ENCODE measurements at regions not wholly inside any gene's neighbourhood (a gene's known extent, or its start where the extent isn't known, plus 50 kb on each side); places are given as distances from the start of the nearest gene placed in this dataset.
"Not testable (repeated sequence)": the region's sequence is repeated elsewhere in the genome, so short reads cannot be mapped to it uniquely, and the experiment has no call there.

DNA sequence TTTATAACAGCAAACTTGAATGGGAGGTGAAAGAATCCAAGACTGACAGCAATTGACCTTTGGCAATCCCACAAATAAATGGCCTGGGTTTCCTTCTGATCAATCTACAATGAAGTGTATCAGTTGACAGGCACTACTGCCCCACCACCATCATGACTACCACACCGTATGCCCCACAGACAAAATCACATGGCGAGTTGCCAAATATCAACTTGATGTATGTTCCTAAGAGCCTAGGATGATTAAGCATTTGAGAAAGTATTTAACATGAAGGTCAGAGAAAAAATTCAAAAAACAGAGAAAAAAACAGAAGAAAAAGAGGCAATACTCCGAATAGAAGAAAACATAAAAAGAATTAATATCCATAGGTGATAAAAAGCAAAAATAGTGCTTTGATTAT lies 215.9 kb upstream of the STAC start:
- intact Hi-C loops (cut with DNase I, micrococcal nuclease) = no loop called here
- ATAC-seq (no peak), DNase-seq (no peak)

DNA sequence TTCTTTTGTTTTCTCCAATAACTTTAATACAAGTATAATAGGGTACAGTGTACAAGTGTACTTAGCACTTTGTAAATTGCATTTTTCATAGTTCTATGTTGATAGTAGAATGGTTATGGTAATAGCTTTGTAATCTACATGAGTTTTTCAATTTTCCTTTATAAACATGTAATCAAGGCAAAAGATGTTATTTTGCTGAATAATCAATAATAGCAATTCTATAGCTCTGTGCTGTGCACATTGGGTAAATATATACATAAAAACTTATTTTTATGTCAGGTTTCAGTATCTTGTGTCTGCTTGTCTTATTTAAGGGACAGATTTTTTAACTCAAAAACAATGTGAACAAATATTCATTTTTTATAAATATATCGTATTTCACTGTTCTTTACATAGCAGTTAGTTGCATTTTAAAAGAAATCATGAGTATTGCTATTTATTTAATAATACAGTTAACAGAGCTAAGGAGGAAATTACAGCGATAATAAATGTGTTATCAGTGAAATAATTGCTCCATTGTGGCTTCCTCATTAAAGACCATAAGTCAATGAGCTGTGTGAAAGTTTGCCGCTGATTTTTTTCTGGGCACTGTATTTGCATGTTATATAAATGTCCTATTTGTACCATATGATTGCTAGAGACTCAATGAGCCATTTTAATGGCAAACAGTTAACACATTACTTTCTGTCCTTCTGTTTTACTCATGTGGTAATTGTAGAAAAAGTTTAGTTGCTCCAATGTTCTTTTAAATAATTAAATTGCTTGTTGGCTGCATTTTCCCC lies 214.6 kb upstream of the STAC start:
- DNase-seq (no peak), ATAC-seq (no peak)
- intact Hi-C loops (cut with DNase I, micrococcal nuclease) = no loop called here

DNA sequence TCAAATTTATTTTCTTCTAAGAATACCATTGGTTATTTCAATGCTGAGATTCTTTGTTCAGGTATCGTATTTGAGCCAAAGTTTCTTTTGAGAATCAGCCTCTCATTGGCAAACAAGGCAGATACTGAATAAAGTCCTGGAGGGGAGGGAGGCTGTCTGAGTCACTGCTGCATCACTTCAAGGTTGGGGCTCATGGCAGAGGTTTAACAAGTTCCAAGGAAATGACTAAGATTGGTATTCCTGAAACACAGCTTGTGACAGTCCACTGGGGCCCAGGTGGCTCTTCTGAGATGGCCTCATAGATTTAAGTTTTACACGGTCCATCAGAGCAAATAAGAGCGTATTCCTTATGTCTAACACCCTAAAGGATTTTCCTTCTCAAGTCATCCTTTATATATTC lies 213.8 kb upstream of the STAC start:
- ATAC-seq = no peak
- intact Hi-C loops (cut with DNase I, micrococcal nuclease) = no loop called here

DNA sequence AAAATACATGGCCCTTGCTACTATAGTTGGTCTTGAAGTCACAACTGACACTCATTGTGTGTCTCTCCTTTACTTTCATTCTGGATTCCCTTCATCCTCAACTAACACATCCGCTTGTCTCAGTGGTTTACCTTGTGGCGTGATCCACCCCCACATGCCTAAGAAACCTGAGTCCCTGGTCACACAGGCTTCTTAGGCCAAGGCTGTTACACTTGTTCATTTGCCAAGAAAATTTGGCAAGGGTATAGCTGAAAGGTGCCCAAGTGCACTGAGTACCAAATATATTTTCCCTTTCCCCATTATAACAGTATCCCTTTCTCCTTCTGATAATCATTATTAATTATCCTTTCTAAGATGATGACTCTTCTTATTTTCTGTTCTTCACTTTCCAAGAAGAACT lies 207.6 kb upstream of the STAC start:
- DNase-seq (no peak), ATAC-seq (no peak)
- intact Hi-C loops (cut with DNase I, micrococcal nuclease) = no loop called here

More for the DNA sequence above, 213.8 kb upstream of the STAC start:
- DNase-seq = no peak

DNA sequence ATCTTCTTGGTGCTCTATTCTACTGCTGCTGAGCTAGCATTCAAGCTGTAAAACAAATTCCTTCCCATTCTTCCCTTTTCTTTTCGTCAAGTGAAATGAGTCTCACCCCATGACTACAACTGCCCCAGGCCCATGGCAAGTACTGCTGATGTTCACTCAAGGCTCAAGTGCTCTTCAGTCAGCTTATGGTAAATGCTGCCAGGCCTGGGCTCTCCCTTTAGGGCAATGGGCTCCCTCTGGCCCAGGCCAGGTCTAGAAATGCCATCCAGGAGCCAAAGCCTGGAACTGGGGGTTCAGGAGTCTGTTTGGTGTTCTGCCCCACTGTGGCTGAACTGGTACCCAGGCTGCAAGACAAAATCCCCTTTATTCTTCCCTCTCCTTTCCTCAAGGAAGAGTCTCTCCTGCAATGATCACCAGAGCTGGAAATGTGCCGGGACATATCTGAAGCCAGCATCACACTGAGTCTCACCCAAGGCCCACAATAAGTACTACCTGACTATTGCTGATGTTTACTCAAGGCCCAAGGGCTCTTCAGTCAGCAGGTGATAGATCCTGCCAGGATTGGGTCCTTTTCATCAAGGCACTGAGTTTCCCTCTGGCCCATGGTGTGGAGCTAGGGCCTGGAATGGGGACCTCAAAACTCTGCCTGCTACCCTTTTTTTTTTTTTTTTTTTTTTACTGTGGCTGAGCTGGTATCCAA lies 205.0 kb upstream of the STAC start:
- intact Hi-C loops (cut with DNase I, micrococcal nuclease) = no loop called here
- ATAC-seq (no peak), DNase-seq (no peak)

DNA sequence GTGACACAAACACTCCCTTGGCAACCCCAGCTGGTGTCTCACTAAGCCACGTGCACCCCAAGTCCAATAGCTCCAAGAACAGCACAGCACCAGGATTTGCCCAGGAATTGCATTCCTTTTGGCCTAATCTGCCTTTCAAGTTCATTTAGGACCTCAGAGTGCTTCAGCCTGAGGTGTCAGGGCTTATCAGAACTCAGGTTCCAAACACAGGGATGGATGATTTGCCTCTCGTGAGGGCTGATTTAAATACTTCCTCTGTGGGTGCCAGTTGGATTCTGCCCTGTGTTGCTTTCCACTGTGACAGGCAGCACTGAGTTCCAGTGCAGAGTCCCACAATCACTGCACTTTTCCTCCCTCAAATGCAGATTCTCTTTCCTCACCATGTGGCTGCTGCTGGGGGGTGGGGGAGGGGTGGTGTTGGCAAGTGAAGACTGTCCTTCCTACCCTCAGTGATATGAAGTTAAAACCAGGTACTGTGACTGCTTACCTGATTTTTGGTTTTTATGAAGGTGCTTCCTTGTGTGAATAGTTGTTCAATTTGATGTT lies 204.3 kb upstream of the STAC start:
- DNase-seq = no peak
- intact Hi-C loops (cut with DNase I, micrococcal nuclease) = no loop called here
- ATAC-seq = no peak

DNA sequence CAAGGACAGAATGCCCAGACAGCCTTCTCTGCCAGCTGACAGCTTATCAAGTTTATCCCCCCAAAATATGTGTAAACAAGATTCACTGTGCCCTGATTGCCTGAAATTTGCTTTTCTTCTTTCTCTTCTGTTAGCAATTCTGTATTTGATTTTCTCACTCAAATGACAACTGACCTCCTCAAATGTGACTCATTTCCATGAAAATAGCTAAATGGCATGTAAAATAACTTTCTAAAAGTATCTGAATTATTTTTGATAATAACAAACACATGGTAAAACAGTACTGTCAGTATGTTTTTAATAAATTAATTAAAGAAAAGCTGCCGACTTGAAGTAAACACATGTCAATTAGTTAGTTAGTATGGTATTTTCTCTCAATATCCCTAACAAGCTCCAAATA lies 202.3 kb upstream of the STAC start:
- intact Hi-C loops (cut with DNase I, micrococcal nuclease) = no loop called here
- ATAC-seq = no peak
- no peak for DNase-seq

DNA sequence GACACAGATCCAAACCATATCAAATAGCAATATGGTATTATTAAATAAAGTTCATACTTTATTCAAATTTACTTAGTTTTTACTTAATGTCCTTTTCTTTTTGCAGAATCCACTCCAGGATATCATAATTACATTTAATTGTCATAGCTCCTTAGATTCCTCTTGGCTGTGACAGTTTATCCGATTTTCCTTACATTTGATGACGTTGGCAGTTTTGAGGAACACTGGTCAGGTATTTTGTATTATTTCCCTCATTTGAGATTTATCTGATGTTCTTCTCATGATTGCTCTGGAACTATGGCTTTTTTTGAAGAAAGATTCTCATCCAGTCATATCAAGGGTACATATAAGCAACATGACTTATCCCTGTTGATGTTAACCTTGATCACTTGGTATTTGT lies 198.3 kb upstream of the STAC start:
- intact Hi-C loops (cut with DNase I, micrococcal nuclease) = no loop called here
- DNase-seq (no peak), ATAC-seq (no peak)

DNA sequence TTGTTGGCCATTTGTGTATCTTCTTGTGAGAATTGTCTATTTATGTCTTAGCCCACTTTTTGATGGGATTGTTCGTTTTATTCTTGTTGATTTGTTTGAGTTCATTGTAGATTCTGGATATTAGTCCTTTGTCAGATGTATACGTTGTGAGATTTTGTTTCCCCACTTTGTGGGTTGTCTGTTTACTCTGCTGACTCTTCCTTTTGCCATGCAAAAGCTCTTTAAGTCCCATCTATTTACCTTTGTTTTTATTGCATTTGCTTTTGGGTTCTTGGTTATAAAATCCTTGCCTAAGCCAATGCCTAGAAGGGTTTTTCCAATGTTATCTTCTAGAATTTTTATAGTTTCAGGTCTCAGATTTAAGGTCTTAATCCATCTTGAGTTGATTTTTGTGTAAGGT lies 193.1 kb upstream of the STAC start:
- DNase-seq; intact Hi-C loops (cut with DNase I, micrococcal nuclease); ATAC-seq: not testable (repeated sequence)

DNA sequence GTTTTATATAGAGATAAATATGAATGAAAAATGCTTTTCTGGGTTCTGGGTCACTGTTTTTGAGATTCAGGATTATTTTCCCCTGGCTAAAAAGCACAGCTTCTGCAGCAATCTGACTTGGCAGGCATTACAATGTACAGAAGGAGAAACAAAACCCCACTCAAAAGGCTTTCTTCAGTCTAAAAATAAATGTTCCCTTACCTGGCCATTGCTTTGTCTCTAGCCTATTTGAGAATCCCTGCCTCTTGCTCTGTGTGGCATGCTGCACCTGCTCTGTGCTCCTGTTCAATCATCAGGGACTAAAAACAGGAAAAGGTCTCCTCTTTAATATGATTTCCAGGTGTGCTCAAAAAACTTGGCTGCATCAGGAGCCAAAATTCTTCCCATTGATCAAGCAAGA lies 187.4 kb upstream of the STAC start:
- intact Hi-C loops (cut with DNase I, micrococcal nuclease) = no loop called here
- ATAC-seq = no peak
- DNase-seq = no peak

DNA sequence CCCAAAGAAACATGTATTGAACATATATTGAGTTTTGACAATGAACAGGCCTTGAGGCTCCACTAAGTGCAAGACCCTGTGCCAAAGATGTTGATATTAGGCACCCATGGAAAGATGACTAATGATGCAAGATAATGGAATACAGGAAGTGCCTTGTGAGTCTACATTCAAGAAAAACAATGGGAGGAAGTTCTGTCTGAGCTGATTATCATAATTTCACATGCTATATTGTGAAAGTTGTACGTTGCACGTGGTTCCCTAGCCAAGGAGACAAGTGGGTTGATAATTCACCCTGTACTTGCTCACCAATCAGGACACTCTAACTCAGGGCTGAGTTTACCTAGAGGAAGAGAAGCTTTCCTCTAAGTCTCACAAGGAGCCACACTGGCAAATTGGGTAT lies 186.9 kb upstream of the STAC start:
- intact Hi-C loops (cut with DNase I, micrococcal nuclease) = no loop called here
- DNase-seq = no peak
- no peak for ATAC-seq

DNA sequence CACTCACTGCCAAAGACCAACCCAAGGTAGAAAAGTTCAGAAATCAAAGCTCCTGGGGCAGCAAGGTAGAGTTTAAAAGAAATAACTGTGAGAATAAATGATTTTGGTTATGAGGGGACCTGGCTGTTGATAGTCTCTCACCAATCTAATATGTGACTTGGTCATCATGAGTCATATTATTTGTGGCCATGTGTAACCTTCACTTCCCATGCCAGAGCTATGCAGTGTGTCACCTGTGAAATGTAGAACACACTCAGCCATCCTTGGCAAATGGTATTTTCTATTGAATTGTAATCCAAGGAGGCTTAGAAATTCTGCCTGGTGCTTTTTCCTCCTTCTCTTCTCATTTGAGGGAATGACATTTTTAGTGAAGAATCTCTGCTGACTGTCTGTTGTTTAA lies 184.2 kb upstream of the STAC start:
- DNase-seq (no peak), ATAC-seq (no peak)
- intact Hi-C loops (cut with DNase I, micrococcal nuclease) = no loop called here

DNA sequence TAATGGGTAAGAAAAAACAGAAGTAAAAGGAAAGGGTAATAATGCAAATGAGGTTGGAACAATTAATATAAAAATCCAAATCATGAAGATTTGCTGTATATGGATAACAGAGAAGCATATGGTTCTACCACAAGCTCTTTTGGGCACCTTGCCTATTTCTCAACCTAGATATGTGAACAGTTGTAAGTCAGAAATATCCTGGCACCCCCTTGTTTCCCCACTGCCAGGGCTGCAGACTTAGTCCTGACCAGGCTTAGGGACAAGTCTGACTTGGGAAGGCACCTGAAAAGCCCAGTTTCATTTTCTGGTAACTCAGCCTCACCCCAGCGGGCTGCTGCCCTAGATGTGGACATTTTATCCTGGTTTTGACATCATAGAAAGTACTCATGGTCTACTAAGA lies 183.2 kb upstream of the STAC start:
- no peak for DNase-seq
- intact Hi-C loops (cut with DNase I, micrococcal nuclease) = no loop called here
- ATAC-seq = no peak

DNA sequence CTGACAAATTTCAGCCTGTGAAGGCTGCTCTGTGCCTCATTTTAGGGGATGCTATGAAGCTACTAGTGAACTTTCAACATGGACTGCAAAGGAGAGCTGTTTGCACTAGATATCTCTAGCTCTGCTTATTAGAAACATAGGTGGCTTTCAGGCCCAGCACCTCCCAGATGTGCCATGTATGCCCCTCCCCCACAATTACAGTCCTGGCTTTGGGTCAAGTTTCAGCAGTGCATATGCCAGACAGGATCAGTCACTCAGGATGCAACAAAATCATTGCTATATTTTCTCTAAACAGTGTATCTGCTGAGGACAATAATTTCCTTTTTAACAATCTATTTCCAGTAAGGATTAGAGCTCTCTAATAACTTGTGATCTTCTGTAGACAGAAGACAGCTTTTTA lies 178.8 kb upstream of the STAC start:
- intact Hi-C loops (cut with DNase I, micrococcal nuclease) = loop anchor here in 1 of 2 donors (10.0 kb wide), 1 partner anchor 163 kb away; no protein-coding TSS in a partner anchor

DNA sequence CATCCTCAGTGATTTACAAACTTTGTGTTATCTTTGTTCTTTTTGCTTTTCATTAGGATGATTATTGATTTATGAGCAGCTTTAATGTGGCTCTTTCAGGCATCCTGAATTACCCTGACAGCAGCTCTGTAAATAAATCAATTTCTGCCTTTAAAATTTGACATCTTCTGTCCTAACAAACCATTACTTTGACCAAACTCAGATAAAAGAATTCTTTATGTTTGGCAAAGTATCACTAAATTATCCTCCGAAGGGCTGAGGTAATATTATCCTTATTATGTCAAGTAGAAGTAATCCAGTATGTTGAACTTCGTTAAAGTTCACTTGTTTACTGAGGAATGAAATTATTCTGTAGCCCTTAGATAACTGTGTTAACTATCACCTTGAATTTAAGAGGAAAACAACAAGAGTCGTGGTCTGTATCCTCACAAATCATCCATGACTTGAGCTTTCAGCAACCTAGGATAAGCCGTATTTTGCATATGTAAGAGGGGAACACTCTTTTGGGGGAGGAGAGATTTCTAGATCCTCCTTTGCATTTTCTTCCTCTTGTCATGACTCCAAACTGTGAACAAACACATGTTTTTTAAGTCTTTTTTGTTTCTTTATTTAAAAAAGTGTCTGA lies 173.2 kb upstream of the STAC start:
- intact Hi-C loops (cut with DNase I, micrococcal nuclease) = loop anchor here in 1 of 2 donors (10.0 kb wide), 1 partner anchor 158 kb away; no protein-coding TSS in a partner anchor
- ATAC-seq (no peak), DNase-seq (no peak)

More for the DNA sequence above, 178.8 kb upstream of the STAC start:
- ATAC-seq (no peak), DNase-seq (no peak)

DNA sequence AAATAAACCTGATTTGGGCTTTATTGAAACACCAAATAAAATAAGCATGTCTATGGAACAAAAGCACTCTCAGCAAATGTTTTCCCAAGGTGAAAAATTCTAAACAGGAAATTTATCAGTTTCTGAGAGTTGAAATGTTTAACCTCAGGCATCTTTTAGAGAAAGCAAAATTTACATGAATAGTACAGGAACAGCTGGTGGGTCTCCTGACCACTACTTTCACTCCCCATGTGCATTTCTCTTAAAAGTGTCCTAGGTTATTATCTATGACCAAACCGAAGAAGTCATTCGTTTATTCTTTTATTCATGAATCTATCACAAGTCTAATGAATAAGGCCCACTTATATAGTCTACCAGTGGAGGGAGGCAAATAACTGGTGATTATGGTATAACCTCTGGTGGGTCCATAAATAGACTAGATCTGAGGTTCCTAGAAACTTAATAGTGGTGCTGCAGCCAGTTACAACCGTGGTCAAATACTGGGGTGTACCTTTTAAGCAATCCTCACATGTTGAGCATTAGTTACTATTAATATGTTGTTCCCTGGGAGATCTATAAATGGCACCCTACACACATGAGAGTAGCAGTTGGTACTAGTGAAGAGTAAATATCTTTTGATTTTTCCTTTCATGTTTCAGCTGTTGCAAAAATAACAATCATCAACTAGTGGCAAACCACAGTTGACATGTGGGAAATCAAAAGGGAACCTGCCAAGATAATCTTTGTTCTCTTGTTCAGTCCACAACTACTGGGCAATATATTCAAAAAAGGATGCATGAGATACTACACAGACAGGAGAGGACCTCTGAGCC lies 169.3 kb upstream of the STAC start:
- intact Hi-C loops (cut with DNase I, micrococcal nuclease) = no loop called here

DNA sequence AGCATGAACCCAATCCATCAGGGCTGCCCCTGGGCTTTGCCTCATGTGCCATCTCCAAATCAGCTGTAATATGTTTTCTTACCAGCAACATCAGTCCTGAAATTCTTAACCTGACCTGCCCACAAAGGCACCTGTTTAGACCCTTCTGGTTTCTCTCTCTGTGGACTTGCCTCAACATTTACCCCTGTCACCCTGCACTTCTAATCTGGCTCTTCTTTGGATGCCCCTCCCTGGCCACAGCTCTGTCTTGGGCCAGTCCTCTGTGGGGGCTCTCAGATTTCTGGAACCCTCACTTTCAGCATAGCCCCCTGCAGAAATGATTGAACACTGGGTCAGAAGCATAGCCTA lies 168.7 kb upstream of the STAC start:
- ATAC-seq = no peak
- DNase-seq = no peak
- intact Hi-C loops (cut with DNase I, micrococcal nuclease) = no loop called here

More for the DNA sequence above, 169.3 kb upstream of the STAC start:
- ATAC-seq = no peak
- DNase-seq = no peak

DNA sequence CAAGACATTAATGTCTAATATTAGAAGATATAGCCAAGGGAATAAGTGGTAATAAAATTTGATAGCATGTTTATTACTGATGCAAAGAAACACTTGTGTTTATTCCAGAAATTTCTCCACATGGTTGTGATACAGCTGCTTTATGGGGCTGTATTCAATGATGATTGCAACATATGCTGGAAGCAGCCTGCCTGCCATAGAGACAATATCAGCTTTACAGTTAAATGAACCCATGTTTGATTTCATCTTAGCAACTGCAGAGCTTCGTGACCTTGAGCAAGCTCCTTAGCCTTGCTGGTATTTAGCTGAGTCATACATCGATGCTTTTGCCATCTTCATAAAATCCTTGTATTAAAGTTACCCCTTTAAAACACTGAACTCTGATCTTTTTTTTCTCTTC lies 168.1 kb upstream of the STAC start:
- DNase-seq = no peak
- ATAC-seq = no peak
- intact Hi-C loops (cut with DNase I, micrococcal nuclease) = no loop called here

DNA sequence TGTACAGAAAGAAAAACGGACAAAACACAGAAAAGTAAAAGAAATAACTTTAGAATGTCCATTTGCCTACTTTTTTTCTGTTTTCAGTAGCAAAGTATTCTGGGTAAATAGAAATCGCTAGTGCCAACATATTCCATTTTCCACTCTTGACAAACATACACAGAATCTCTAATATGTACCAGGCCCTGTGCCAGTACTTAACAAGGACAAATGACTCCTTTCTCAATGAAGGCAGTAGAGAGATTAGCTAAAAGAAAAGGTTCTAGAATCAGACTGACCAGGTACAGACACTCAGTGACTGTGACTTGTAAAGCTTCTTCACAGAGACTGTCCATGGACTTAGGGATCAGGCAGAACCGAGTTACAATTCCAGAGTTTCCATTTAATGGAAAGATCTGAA lies 165.8 kb upstream of the STAC start:
- ATAC-seq (no peak), DNase-seq (no peak)
- intact Hi-C loops (cut with DNase I, micrococcal nuclease) = no loop called here
